HPDE6-E6E7 (cell line): ENCODE measurements at regions not wholly inside any gene's neighbourhood (a gene's known extent, or its start where the extent isn't known, plus 50 kb on each side); places are given as distances from the start of the nearest gene placed in this dataset.

Experiments
- DNase-seq: peaks from one replicate; pipeline ENCODE4 v3.0.0; 2011; ENCODE audit warnings: missing footprints; ENCODE audit errors: extremely low spot score

DNA sequence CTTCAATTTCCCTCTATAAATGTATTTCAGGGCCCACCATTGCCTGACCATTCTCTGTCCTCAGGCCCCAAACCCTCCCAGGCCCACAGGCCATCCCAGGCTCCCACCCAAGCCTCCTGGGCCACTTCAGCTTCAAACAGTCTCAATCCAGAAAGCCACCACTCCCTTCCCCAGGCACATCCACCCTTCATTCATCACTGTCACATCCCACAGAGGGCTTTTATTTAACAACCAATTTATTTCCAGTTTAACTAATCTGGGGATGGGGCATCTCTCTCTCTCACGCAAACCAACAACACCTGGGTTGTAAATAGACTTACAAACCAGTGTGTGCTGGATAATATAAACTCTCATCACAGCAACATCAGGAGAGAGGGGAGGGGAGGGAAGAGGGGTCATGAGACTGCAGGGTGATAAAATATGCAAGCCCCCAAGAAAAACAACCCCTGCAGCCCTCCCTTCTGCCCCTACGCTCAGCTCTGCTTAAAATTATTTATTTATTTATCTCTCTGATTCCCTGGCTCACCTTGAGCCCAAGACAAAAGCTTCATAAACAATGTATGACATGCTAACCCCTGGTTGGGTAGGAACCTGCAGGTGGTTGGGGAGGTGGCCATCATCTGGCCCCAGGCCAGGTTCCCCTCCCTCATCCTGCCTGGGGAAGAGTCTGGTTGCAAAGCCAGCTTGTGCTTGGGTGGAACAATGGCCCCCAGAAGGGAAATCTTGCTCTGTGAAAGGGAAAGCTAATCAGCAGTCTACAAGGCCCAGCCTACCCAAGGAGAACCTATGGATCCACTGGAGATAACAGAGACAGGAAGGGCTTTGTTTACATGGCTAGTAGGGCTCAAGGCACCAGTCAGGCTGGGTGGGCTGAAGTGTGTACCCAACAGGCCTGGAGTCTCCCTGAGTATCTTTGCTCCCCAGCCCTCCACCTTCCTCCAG, 359.2 kb downstream of the BUD13 start:
- no peak for DNase-seq

DNA sequence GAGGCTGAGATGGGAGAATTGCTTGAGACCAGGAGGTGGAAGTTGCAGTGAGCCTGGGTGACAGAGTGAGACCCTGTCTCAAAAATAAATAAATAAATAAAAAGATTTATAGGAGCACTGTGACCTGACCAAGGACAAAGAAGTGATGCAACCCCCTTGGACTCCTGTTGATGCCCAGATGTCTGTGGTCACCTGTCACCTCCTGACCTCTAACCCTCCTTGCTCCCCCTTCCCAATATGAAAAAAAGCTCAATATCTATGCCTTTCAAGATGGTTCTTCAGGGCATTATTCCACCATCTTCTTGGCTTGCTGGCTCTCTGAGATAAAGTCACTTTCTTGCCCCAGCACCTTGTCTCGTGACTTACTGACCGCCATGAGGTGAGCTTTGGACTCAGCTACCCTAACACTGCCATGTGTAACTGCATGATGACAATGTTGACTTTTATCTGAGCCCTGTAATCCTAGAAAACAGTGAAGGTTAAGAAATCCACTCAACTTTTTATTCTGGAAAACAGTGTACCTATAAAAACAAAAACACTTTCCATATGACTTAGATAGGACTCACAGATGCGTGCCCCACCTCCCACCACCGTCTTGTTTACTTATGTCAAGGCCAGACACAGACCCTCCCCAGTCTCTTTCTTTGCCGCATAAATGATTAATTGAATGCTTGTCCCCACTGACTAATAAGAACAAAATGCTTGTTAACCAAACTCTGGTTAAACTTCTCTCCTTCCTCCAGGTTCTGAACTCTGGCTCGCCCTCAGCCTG, 360.5 kb downstream of the BUD13 start:
- DNase-seq = no peak

DNA sequence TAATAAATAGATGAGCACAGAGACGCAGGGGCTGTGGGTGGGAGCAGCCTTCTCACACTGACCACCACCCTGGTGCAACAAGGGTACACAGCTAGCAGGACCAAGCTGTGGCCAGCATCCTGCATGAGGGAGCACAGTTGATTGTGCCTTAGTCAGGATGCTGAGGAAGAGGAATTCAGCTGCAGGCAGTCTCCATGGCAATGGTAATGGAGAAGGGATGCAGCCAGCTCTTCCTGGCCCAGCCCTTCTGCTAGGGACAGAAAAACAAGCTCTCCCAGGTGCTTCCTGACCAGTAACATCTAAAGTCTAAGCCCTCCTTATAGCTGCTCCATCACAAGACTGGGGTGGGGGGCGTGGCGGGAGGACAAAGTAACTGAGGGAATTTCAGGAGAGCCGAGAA, 363.5 kb downstream of the BUD13 start:
- DNase-seq = no peak

DNA sequence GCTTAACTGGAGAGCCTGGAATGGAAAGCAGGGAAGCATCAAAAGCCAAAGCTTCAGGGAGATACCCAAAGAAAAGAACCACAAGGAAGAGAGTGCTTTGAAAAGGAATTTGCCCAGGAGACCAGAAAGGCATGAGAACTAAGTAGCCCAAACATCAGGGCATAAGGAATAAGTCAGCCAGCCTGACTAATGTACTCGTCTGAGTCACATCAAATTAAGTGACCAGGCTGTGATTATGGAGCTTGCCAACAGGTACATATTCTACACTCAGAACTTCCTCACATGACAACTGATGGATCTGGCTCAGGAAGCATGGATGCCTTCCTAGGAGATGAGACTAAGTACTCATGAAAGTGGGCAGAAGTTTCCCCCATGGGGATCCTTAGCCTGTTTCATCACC, 366.7 kb downstream of the BUD13 start:
- no peak for DNase-seq

DNA sequence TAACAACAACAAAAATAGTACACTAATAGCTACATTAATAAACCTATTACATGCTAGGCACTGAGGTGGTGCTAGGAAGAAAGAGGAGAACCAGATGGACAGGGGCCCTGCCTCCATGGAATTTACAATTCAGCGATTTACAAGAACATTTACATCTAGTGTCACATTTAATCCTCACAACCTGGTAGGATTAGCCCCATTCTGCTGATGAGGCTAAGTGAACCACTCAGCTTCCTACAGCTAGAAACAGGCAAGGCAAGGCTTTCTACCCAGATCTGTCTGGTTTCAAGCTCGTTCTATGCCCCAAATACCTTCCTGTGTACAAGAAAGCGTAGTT, 368.4 kb downstream of the BUD13 start:
- no peak for DNase-seq

DNA sequence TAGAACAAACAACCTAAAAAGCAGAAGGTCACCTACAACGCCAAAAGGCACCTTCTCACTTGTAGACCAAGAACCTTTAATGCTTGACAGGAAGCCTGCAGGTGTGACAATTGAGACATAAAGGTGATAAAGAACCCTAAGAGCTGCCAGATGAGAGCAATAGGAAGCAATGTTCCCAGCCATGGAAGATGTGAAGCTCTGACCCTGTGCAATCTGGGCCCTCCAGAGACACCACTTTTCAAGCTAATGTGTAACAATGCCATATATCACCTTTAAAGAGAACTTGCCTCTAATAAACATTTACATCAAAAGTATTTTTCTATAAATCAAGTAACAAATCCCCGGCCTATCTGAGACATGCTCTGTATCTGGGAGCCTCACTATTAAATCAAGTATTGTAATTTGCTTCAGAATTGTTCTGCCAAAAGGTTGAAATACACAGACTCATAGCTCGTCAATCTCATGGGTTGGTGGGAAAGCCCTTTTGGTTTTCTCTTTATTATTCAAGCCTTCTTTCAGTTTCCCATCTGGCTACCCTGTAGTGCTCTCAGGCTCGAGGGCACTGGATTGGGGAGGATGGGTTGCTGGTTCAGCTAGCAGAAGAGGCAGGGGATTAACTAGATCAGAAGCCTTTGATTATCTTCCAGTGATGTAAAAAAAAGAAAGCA, 368.9 kb downstream of the BUD13 start:
- no peak for DNase-seq

DNA sequence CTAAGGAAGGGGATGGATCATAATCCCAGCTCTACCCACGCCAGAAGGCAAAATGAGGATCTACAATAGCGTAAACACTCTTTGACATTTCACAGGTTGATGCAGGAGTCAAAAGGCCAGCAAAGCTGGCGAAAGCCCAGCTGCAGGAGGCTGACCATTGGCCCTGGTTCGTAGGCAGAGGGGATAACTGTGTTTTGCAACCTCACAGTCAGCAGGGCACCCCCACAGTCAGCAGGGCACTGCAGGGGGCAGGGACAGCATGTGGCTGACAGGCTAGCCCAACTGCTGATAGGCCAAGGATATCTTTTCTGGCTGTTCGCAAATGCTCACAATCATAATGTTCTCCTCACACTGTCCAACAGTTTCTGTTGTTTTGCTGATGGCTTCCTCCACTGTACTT, 372.7 kb downstream of the BUD13 start:
- no peak for DNase-seq

DNA sequence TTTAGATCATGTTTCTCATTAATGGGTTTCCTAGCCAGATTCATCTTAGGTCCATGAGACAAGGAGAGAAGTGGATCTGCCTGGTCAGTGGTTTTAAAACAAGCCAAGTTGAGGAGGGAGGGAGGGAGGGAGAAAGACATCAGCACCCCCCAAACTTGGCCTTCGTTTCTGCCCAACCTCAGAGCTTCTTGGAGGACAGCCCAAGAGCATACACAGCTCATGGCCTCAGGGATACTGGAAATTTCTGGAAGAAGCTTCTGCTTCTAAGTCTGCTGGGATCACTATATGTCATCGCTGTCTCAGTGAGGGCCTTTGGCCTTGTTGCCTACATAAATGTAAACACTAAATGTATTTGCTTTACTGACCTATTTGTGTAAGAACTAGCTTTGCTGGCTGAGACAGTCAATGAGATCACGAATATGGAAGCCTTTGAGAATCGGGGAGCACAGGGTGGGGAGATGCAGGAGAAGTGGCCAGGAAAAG, 375.1 kb downstream of the BUD13 start:
- no peak for DNase-seq

DNA sequence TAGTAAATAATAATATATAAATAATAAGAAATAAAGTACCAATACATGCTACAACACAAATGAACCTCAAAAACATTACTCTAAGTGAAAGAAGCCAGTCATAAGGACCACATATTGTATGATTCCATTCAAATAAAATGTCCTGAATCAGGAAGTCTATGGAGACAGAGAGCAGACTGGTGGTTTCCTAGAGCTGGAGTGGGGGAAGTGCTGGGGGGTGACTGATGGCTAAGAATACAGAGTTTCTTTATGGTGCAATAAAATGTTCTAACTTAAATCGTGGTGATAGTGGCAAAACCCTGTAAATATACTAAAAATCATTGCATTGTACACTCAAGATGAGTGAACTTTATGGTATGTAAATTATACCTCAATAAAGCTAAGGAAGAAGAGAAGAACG, 376.5 kb downstream of the BUD13 start:
- DNase-seq = no peak

DNA sequence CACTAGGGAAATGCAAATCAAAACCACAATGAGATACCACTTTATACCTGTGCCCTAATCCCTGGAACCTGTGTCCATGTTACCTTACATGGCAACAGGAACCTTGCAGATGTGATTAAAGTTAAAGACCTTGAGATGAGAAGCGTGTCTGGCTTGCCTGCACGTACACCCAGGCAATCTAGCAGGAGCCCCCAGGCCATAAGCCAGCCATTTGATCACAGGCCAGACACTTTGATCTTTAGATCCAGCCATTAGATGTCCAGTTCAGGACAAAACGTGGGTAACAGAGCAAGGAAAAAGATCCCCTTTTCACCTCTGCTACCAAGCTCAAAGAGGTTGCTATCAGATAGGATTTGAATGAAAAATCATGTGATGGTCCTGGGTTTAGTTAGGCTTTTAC, 378.8 kb downstream of the BUD13 start:
- DNase-seq = no peak

DNA sequence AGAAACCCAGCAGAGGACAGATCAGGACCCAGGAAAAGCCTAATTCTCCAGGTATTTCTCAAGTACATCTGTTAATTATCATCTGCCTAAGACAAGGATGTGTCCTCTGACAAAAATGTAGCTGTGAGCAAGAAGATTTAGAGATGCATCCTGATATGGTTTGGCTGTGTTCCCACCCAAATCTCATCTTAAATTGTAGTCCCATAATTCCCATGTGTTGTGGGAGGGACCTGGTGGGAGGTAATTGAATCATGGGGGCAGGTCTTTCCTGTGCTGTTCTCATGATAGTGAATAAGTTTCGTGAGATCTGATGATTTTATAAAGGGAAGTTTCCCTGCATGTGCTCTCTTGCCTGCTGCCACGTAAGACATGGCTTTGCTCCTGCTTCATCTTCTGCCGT, 381.8 kb downstream of the BUD13 start:
- DNase-seq = no peak

DNA sequence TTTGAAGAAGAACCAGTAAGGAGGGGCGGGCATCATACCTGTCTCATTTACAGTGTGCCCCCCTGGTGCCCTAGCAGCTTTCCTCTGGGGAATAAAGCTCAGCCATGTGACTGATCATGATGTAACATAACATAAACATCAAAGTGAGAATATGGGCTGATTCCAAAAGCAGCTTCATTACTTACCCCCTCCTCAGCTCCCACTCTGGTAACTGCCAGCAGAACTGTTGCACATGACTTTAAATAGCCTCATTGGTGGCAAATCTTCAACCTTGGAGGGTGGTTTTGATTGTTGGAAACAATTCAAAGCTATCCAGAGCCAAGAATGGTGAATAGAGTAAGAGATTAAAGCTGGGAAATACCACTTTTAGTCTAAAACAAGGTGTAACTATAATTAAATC, 384.6 kb downstream of the BUD13 start:
- DNase-seq = no peak

DNA sequence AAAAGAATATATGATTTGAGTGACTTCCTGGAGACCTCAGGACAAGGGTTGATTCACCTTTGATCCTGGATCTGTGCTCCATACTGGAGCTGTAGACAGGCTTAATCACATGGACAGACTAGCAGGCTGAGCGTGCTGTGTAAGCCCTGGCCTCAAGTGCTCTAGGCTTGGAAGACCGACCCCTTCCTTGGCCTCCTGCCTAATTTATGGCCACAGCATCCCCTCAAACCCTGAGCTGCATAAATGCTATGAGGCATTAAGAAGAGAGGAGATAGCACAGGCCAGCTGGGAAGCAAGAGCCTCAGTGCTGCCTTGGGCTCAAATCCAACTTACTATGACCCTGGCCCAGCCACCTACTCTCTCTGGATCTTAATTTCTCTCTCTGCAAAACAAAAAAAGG, 385.1 kb downstream of the BUD13 start:
- DNase-seq = no peak

DNA sequence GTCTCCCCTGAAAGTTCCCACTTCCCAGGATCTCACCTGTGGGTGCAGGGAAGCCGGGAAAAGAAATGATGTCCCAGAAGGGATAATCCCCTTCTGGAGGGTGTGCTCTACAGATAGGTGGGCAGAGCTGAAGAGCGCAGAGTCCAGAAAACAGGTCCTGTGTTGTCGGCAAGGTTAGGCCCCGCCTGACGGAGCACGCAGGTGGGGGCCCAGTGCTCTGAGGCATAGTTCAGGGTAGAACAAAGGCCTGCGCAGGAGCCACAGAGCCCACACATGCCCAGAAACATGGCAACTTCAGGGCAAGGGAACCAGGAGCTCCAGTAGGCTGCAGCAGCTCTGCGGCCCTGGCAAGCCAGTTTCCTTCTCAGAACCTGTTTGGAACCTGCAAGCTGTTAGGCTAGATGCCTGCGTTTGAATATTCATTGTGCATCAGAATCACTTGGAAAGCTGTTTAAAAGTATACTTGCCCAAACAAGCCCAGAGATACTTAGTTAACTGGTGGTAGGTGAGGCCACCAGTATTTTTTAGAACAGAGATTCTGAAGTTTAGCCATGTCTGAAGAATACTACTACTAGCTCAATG, 386.6 kb downstream of the BUD13 start:
- DNase-seq = no peak

DNA sequence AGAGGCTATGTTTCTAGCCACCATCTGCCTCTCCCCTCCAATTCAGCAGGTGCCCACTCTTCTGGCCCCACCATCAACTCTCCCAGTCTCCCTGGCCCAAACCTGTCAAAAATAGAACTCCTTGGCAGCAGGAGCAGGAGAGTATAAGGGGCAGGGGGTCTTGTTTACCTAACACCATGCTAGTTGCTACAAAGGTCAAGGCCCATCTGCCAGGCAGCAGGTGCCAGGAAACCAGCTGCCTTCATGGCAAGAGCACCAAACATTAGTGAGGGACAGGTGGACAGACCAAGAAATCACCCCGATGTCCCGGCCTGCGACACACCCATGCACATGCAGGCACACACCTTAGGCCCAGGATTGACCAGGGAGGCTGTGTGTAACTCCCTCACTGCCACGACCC, 387.9 kb downstream of the BUD13 start:
- DNase-seq = no peak

DNA sequence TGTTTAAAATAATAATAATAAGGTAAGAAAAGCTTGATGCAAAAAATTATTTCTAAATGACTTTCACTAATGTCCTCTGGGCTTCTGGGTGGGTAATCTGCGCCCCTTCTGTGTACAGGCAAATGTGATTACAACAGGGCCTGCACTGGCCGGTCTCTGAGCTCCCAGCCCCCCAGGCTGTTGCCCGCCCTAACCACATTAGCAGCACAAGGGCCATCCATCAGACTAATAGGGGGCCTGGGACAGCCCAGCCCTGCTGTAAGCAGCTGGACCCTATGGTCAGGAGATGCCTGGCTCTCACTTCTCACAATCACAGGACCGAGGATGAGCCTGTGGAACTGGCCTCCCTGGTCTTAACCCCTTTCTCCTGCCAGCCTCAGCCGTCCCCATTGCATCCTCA, 388.4 kb downstream of the BUD13 start:
- DNase-seq = no peak

DNA sequence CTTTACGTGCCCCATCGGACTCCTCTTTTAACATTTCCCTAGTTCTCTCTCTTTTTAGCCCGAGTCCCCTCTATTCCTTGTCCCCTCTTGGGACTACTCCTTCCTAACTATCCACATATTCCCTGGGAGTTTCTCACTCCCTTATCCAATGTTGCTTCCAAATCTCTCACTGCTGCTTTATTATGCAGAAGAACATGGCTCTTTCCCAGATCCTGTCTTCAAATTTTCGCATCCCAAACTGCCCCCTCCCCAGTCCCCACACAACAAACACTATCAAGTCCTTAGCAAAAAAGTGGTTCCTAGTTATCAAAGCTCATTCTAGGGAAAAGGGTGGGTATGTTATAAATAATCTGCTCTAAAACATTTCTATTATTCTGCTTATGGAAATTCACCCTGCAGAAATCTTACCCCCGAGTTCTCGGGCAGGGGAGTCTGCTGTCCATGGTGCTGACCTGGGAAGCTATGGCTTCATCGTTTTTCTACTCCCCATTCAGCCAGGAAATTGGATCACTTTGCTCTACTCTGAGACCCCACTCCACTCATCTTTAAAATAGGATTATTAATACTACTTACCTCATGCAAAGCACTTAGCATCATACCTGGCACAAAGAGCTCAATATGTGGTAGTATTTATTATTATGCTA, 393.5 kb downstream of the BUD13 start:
- no peak for DNase-seq

DNA sequence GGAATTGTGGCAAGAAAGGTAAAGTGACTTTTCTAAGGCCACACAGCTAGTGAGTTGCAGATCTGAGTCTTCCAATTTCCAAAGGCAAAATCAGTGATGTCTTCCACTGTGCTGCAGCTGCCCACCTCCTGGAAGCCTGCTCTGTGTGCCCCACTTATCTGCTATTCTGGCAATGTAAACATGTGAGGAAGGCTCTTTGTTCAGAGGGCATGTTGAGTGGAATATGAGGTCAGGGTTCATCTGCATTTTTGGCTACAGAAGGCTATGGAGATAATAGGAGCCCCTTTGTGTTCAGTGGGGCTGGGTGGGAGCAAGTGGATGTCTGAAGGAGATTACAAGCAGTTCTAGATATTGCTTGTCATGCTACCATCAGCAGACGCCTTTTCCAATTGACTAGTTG, 396.2 kb downstream of the BUD13 start:
- DNase-seq = no peak

DNA sequence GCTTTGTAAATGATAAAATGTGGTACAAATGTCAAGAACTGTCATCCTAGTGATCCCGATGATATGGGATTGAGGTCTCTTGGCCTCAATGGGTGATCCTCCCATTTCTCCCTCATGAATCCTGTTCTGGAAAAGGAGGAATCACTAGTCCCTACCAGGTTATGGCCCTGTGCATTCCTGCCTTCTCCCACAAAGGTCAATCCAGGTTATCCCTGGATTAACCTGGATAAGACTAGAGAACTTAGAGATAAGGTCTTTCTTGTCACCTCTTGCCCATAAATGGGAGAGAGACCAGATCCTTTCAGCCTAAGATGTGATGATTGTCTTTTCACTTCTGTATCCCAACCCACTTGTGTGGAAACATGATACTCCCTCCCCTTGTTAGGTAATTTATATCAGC, 396.7 kb downstream of the BUD13 start:
- no peak for DNase-seq

DNA sequence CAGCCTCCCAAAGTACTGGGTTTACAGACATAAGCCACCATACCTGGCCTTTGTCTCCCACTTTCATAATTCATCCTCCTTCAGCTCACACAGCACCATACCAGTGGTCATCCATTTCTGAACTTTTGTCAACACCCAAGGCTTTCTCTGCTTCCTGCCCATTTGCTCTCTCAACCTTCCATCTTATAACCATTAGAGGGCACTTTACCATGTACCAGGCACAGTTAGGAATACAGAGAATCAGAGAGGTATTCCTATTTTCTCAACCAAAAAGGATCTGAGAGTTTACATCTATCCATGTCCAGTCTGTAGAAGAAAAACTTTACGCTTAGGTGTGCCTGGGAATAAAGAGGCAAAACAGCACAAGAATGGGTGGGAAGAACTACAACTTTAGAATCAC, 397.6 kb downstream of the BUD13 start:
- DNase-seq = no peak

DNA sequence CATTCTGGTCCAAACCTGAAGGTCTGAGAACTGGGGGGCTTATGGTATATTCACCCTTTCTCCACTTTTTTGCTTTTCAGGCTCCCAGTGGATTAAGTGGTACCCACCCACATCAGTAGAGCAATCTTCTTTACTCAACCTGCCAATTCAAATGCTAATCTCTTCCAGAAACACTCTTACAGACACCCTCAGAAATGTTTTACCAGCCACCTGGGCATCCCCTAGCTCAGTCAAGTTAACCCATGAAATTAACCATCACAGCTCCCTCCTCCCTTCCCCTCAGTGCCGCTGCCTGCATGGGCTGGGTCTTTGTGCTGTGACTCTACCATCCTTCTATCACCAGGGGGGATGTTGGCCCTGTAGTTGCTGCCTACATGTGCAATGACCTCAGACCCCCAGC, 398.7 kb downstream of the BUD13 start:
- no peak for DNase-seq
